Astrocyte of the cerebellum (primary cell): ENCODE measurements at regions not wholly inside any gene's neighbourhood (a gene's known extent, or its start where the extent isn't known, plus 50 kb on each side); places are given as distances from the start of the nearest gene placed in this dataset.

Experiments used
- DNase-seq: peaks from one replicate; pipeline ENCODE4 v3.0.0-alpha.2; 2011; ENCODE audit warnings: low read depth
- H3K4me3 ChIP-seq: 2 replicates; pipeline ENCODE4 v1.5.1; 2011; ENCODE audit warnings: mild to moderate bottlenecking, low read depth, low read length, moderate library complexity
- CTCF ChIP-seq: IDR thresholded peaks from 2 replicates; pipeline ENCODE4 v1.5.1; 2012; ENCODE audit warnings: low read length, low read depth, moderate library complexity, mild to moderate bottlenecking; ENCODE audit errors: missing control alignments
- in situ Hi-C: cut with HindIII; loops from 2 replicates; pipeline ENCODE4 v1.10.0; 2017; ENCODE audit warnings: low sequenced_read_pairs

- in situ Hi-C loops: no loop called here
- no peak overlapping the region for H3K4me3 ChIP-seq
- TF ChIP-seq CTCF: no peak
- no peak for DNase-seq
These were observed 88.9 kb downstream of the CCR1 start for GRCh38 chr3:46119253-46119652.

GRCh38 chr3:46116996-46117395, 89.7 kb upstream of the XCR1 start:
- in situ Hi-C loops: no loop called here
- no peak overlapping the region for H3K4me3 ChIP-seq
- DNase-seq: no peak
- no peak for TF ChIP-seq CTCF

- H3K4me3 ChIP-seq: no peak overlapping the region
- peak; percentile 11 for DNase-seq
- in situ Hi-C loops: no loop called here
- no peak for TF ChIP-seq CTCF
These were observed 87.2 kb upstream of the XCR1 start for GRCh38 chr3:46114323-46114988.

- no peak for TF ChIP-seq CTCF
- in situ Hi-C loops: no loop called here
- DNase-seq: no peak
- no peak overlapping the region for H3K4me3 ChIP-seq
These were observed 86.3 kb upstream of the XCR1 start for GRCh38 chr3:46113608-46114007.

GRCh38 chr3:46112984-46113383, 85.7 kb upstream of the XCR1 start:
- no peak for DNase-seq
- in situ Hi-C loops: no loop called here
- H3K4me3 ChIP-seq: no peak overlapping the region
- no peak for TF ChIP-seq CTCF

- no peak for TF ChIP-seq CTCF
- DNase-seq: no peak
- no peak overlapping the region for H3K4me3 ChIP-seq
- in situ Hi-C loops: no loop called here
These were observed 85.0 kb upstream of the XCR1 start for GRCh38 chr3:46112296-46112695.
